ENCODE measurements at regions not wholly inside any gene's neighbourhood (a gene's known extent, or its start where the extent isn't known, plus 50 kb on each side); places are given as distances from the start of the nearest gene placed in this dataset.

- Histone ChIP-seq H3K9me3 (no peaks in the 10 kb centered on the region), H3K4me1 (peaks cover 0 to 14% of the 10 kb centered on the region in 2 donors), H3K36me3 (no peaks in the 10 kb centered on the region), H3K27me3 (no peaks in the 10 kb centered on the region), H3K4me3 (no peak overlapping the region), H3K27ac (no peak overlapping the region)
- TF ChIP-seq CTCF (IDR thresholded peaks at IDR 0.05) = no peak
- DNase-seq (ENCODE audit: low spot score in 2 of 2) = no peak
- intact Hi-C loops (cut with DNase I) = no loop called here
These were observed 141.8 kb upstream of the ADAMTS5 start for GRCh38 chr21:27108701-27109100.

DNA sequence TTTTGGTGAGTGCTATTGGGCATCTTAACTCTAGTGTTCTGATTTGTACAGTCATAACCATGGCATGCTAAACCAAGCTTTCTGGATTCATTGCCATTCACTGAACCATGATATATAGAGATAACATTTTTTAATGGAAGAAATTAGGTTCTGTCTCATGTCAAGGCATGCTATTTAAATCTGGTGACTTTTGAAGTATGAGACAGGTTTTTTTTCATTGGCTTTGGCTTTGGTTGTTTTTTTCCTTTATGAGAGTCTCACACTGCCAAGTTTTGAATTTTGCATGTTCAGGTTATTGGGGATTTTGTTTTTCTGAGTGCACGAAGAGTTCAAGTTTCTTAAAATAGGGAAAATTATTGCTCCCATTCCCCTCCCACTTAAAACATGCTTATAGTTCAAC is 141.3 kb upstream of the ADAMTS5 start:
- intact Hi-C loops (cut with DNase I) = no loop called here
- Histone ChIP-seq H3K27ac (no peak overlapping the region), H3K4me1 (peaks cover 0 to 14% of the 10 kb centered on the region in 2 donors), H3K4me3 (no peak overlapping the region), H3K9me3 (no peaks in the 10 kb centered on the region), H3K36me3 (no peaks in the 10 kb centered on the region), H3K27me3 (no peaks in the 10 kb centered on the region)
- no peak for TF ChIP-seq CTCF (IDR thresholded peaks at IDR 0.05)
- no peak for DNase-seq (ENCODE audit: low spot score in 2 of 2)

GRCh38 chr21:27104846-27105431 is 138.1 kb upstream of the ADAMTS5 start:
- Histone ChIP-seq H3K27ac (no peak overlapping the region), H3K4me1 (peaks cover 0 to 14% of the 10 kb centered on the region in 2 donors), H3K27me3 (no peaks in the 10 kb centered on the region), H3K9me3 (no peaks in the 10 kb centered on the region), H3K4me3 (no peak overlapping the region), H3K36me3 (no peaks in the 10 kb centered on the region)
- intact Hi-C loops (cut with DNase I) = no loop called here
- no peak for TF ChIP-seq CTCF (IDR thresholded peaks at IDR 0.05)
- no peak for DNase-seq (ENCODE audit: low spot score in 2 of 2)

DNA sequence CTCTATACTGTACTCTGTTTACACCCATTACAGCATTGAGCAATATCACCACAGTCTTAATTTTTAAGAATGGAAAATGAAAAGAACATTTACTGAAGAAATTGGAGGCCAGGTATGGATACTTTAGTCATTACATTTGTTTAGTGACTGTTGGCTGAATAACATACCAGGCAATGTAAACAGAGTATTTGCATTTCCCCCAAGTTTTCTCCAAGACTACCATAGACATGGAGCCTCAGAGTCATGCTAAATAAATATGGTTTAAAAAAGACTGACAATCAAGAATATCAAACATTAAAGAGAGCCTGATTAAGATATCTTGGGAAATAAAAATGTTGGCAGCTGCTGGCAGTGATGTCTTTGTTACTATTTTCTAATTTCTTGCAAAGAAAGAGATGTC is 136.9 kb upstream of the ADAMTS5 start:
- Histone ChIP-seq H3K27me3 (no peaks in the 10 kb centered on the region), H3K4me3 (no peak overlapping the region), H3K36me3 (no peaks in the 10 kb centered on the region), H3K4me1 (peaks cover 0 to 12% of the 10 kb centered on the region in 2 donors), H3K27ac (no peak overlapping the region), H3K9me3 (no peaks in the 10 kb centered on the region)
- no peak for TF ChIP-seq CTCF (IDR thresholded peaks at IDR 0.05)
- intact Hi-C loops (cut with DNase I) = no loop called here
- DNase-seq (ENCODE audit: low spot score in 2 of 2) = no peak

DNA sequence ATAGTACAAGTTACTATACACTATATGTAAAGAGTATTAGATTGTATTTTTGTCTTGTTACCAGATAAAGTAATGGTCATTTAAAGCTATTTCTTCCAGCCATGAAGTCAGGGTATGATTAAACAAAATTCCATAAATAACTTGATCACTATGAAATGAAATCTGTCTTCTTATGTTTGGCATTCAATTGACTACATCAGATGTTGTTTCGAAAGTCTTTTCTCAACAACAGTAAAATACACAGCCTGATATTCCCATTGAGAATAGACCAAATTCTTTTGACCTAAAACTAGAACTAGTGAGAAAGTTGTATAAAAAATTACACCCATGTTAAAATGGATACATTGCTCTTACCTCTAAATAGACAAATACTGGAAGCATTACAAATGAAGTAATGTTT is 134.6 kb upstream of the ADAMTS5 start:
- no peak overlapping the region for H3K27ac ChIP-seq
- TF ChIP-seq CTCF (IDR thresholded peaks at IDR 0.05) = no peak
- no peaks in the 10 kb centered on the region for H3K36me3 ChIP-seq
- DNase-seq (ENCODE audit: low spot score in 2 of 2) = no peak
- H3K27me3 ChIP-seq = no peaks in the 10 kb centered on the region
- H3K4me1 ChIP-seq = peaks cover 0 to 5% of the 10 kb centered on the region in 2 donors
- no peaks in the 10 kb centered on the region for H3K9me3 ChIP-seq
- H3K4me3 ChIP-seq = no peak overlapping the region
- intact Hi-C loops (cut with DNase I) = no loop called here
